Small intestine (tissue), 7 donors: ENCODE measurements at regions not wholly inside any gene's neighbourhood (a gene's known extent, or its start where the extent isn't known, plus 50 kb on each side); places are given as distances from the start of the nearest gene placed in this dataset.
"Not testable (repeated sequence)": the region's sequence is repeated elsewhere in the genome, so short reads cannot be mapped to it uniquely, and the experiment has no call there.

ENCODE experiments used
- DNase-seq, 2 donors: peaks; one replicate each; pipeline versions ENCODE4 v3.0.0 to v3.0.0-alpha.2; 2013
- FAIRE-seq: peaks from 2 replicates; lab custom pipeline; 2012; peaks lifted over from hg19 to GRCh38; lab: Jason Lieb, UNC
- H3K27ac ChIP-seq, 3 donors: one replicate each; pipeline ENCODE4 v1.5.1; 2013; ENCODE audit warnings: low read length in 2 of 3, mild to moderate bottlenecking in 2 of 3, control low read depth in 1 of 3, inconsistent platforms in 1 of 3, low read depth in 1 of 3, moderate library complexity in 1 of 3
- H3K27me3 ChIP-seq, 3 donors: one replicate each; pipeline ENCODE4 v1.6.1; 2013; ENCODE audit warnings: low read length in 3 of 3, inconsistent platforms in 1 of 3; ENCODE audit not compliant: control insufficient read depth in 3 of 3, insufficient read depth in 3 of 3
- H3K36me3 ChIP-seq, 3 donors: one replicate each; pipeline ENCODE4 v1.6.1; 2013; ENCODE audit warnings: low read length in 3 of 3, inconsistent platforms in 1 of 3, low read depth in 1 of 3, mild to moderate bottlenecking in 1 of 3, moderate library complexity in 1 of 3; ENCODE audit not compliant: control insufficient read depth in 3 of 3, insufficient read depth in 2 of 3
- H3K4me1 ChIP-seq, 3 donors: one replicate each; pipeline ENCODE4 v1.6.1; 2013; ENCODE audit warnings: low read length in 2 of 3, inconsistent platforms in 1 of 3, low read depth in 1 of 3, mild to moderate bottlenecking in 1 of 3, moderate library complexity in 1 of 3; ENCODE audit not compliant: control insufficient read depth in 3 of 3, insufficient read depth in 2 of 3
- H3K4me3 ChIP-seq, 3 donors: one replicate each; pipeline ENCODE4 v1.5.1; 2013; ENCODE audit warnings: low read length in 3 of 3, control low read depth in 1 of 3, inconsistent platforms in 1 of 3, low read depth in 1 of 3, mild to moderate bottlenecking in 1 of 3, moderate library complexity in 1 of 3
- H3K9me3 ChIP-seq, 2 donors: one replicate each; pipeline ENCODE4 v1.6.1; 2013; ENCODE audit warnings: low read depth in 1 of 2, low read length in 1 of 2; ENCODE audit not compliant: control insufficient read depth in 2 of 2, insufficient read depth in 1 of 2
- WGBS, 3 donors: extraction: QIAGEN DNeasy Blood & Tissue Kit; methylation state at CpG; one replicate each; pipeline ENCODE4 v1.1.7; 2013; 5-methylcytosine and 5-hydroxymethylcytosine counted together
- donor health status: healthy with polysubstance abuse.
- donor health status: control.
- donor health status: control.
- donor health status: Bipolar disorder and iron deficiency.
- donor health status: healthy.

DNA sequence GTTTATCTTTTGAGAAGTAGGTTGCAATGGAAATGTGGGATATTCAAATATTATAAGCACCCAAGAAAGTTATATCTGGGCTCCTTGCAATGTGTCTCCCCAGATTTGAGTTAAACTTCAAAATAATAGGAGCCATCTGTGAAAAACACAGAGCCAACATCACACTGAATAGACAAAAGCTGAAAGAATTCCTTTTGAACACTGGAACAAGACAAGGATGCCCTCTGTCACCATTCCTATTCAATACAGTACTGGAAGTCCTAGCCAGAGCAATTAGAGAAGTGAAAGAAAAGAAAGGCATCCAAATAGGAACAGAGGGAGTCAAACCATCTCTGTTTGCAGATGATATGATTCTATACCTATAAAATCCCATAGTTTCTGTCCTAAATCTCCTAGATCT lies 114.3 kb upstream of the IL1RAPL1 start:
- Histone ChIP-seq H3K9me3 (no peaks in the 10 kb centered on the region), H3K36me3 (no peaks in the 10 kb centered on the region), H3K27me3 (no peaks in the 10 kb centered on the region), H3K4me3 (no peak overlapping the region), H3K4me1 (no peaks in the 10 kb centered on the region), H3K27ac (no peak overlapping the region)
- DNase-seq (no peak), FAIRE-seq (no peak)

DNA sequence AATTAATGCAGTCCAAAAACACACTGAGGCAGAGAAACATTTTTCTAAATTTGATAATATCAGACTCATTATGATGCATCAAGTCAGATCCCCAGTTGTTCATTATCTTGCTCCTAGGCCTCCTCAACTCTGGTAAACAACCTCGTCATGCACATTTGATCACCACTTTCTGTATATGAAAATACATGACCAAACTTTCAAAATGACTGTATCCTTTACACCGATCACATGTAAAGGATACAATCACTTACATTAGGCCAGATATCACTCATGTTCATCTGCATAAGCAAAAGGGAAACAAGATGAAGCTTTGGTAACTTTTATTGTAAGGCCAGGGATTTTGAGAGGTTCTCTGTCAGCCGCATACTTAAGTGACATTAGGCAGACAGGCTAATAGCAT lies 99.4 kb upstream of the IL1RAPL1 start:
- H3K4me3 ChIP-seq = no peak overlapping the region
- DNase-seq (no peak), FAIRE-seq (no peak)
- H3K4me1 ChIP-seq = no peaks in the 10 kb centered on the region
- WGBS, 3 donors = 79 to 85% (median 81%) methylated on average over 3 of the region's 3 CpGs
- no peaks in the 10 kb centered on the region for H3K9me3 ChIP-seq
- no peaks in the 10 kb centered on the region for H3K27me3 ChIP-seq
- H3K27ac ChIP-seq = no peak overlapping the region
- no peaks in the 10 kb centered on the region for H3K36me3 ChIP-seq

DNA sequence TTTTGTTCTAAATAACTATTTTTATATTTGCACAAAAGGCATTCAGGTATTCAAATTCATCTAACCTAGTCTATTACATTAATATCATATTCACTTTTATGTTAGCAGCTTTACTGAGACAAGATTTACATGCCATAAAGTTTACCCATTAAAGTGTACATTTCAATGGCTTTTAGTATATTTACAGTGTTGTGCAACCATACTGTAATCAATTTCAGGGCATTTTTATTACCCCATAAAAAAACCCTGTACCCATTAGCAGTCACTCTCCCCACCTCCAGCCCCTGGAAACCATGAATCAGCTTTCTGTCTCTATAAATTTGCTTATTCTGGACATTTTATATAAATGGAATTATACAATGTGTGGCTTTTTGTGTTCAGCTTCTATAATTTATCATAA lies 95.9 kb upstream of the IL1RAPL1 start:
- Histone ChIP-seq H3K4me3 (no peak overlapping the region), H3K36me3 (no peaks in the 10 kb centered on the region), H3K27ac (no peak overlapping the region), H3K4me1 (no peaks in the 10 kb centered on the region), H3K9me3 (no peaks in the 10 kb centered on the region), H3K27me3 (no peaks in the 10 kb centered on the region)
- FAIRE-seq = no peak
- DNase-seq = peak in 1 of 2 donors; percentile 24

DNA sequence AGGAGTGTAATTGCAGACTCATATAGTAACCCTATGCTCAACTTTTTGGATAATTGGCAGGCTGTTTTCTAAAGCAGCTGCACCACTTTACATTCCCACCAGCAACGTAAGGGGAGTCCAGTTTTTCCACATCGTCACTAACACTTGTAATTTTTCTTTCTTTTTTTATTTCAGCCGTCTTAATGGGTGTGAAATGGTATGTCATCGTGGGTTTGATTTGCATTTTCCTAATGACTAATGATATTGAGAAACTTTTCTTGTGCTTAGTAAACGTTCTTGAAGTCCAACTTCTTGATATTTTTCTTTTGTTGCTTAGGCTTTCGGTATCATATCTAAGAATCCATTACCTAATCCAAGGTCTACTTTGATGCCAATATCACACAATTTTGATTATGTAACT lies 95.3 kb upstream of the IL1RAPL1 start:
- FAIRE-seq = no peak

DNA sequence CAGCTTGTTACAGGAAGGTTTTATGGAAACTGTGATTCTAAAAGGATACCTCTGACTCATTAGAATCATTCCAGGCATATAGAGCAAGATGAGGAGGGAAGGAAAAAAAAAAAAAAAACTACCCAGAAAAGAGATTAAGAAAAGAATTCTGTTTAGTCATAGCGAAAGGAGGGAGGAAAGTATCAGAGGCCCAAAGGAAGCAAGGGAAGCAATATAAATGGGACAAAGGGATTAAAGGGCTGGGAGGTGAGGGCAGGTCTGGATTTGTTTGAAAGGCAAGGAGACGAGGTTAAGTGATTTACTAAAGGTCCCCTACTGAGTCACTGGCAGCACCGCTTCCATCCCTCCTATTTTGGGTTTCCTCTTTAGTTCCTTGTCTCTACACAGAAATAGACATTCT lies 88.6 kb upstream of the IL1RAPL1 start:
- no peaks in the 10 kb centered on the region for H3K9me3 ChIP-seq
- no peaks in the 10 kb centered on the region for H3K36me3 ChIP-seq
- FAIRE-seq (no peak), DNase-seq (no peak)
- WGBS, 3 donors = 38 to 61% (median 49%) methylated on average over 3 of the region's 3 CpGs
- no peak overlapping the region for H3K27ac ChIP-seq
- no peaks in the 10 kb centered on the region for H3K27me3 ChIP-seq
- H3K4me3 ChIP-seq = no peak overlapping the region
- H3K4me1 ChIP-seq = no peaks in the 10 kb centered on the region

More for the DNA sequence above, 95.3 kb upstream of the IL1RAPL1 start:
- no peaks in the 10 kb centered on the region for H3K4me1 ChIP-seq
- no peak overlapping the region for H3K4me3 ChIP-seq
- 45 to 53% (median 52%) methylated on average over 6 of the region's 6 CpGs for WGBS, 3 donors
- no peak overlapping the region for H3K27ac ChIP-seq
- no peak for DNase-seq
- no peaks in the 10 kb centered on the region for H3K9me3 ChIP-seq
- H3K27me3 ChIP-seq = no peaks in the 10 kb centered on the region
- H3K36me3 ChIP-seq = no peaks in the 10 kb centered on the region

DNA sequence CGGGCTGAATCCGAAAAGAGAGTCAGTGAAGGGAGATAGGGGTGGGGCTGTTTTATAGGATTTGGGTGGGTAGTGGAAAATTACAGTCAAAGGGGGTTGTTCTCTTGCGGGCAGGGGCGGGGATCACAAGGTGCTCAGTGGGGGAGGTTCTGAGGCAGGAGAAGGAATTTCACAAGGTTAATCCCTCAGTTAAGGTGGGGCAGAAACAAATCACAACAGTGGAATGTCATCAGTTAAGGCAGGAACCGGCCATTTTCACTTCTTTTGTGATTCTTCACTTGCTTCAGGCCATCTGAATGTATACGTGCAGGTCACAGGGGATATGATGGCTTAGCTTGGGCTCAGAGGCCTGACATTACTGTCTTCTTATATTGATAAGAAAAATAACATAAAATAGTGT lies 84.6 kb upstream of the IL1RAPL1 start:
- H3K4me1 ChIP-seq, H3K9me3 ChIP-seq, DNase-seq, H3K27me3 ChIP-seq, FAIRE-seq, H3K36me3 ChIP-seq, H3K27ac ChIP-seq, H3K4me3 ChIP-seq: not testable (repeated sequence)
- WGBS, 3 donors = 50 to 85% (median 77%) methylated on average over 6 of the region's 6 CpGs

DNA sequence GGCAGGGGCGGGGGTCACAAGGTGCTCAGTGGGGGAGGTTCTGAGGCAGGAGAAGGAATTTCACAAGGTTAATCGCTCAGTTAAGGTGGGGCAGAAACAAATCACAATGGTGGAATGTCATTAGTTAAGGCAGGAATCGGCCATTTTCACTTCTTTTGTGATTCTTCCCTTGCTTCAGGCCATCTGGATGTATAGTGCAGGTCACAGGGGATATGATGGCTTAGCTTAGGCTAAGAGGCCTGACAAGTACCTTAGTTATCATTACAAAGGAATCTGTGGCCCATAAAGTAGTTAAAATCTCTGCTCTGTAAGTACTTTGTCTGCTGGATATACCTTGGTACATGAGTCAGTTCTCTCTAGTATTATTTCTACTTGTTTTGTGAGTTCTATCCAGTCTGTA lies 79.6 kb upstream of the IL1RAPL1 start:
- FAIRE-seq = not testable (repeated sequence)

DNA sequence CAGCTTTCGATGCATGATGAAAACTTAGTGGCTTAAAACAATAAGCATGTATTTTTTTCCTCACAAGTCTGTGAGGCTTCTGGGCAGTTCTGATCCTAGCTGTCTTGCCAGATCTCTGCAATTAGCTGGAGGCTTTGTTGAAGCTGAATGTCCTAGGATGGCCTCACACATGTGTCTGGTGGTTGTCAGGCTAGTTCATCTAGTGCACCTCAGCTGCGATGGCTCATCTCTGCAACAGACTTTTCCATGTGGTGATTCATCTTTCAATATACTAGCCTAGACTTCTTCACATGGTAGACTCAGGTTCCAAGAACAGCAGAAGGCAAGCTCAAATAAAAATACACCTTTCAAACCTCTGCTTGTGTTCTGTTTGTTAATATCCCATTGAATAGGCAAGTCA lies 66.5 kb upstream of the IL1RAPL1 start:
- H3K36me3 ChIP-seq = no peaks in the 10 kb centered on the region
- no peak for DNase-seq
- peaks cover 0 to 2% (median 0%) of the 10 kb centered on the region in 3 donors for H3K4me1 ChIP-seq
- no peaks in the 10 kb centered on the region for H3K9me3 ChIP-seq
- no peaks in the 10 kb centered on the region for H3K27me3 ChIP-seq
- H3K27ac ChIP-seq = no peak overlapping the region
- no peak for FAIRE-seq
- H3K4me3 ChIP-seq = no peak overlapping the region
- 90 to 97% (median 96%) methylated on average over 2 of the region's 2 CpGs for WGBS, 3 donors

More for the DNA sequence above, 79.6 kb upstream of the IL1RAPL1 start:
- not testable (repeated sequence) for H3K4me3 ChIP-seq, H3K9me3 ChIP-seq, H3K36me3 ChIP-seq, DNase-seq, H3K4me1 ChIP-seq, H3K27me3 ChIP-seq, H3K27ac ChIP-seq
- 55 to 80% (median 71%) methylated on average over 3 of the region's 3 CpGs for WGBS, 3 donors

DNA sequence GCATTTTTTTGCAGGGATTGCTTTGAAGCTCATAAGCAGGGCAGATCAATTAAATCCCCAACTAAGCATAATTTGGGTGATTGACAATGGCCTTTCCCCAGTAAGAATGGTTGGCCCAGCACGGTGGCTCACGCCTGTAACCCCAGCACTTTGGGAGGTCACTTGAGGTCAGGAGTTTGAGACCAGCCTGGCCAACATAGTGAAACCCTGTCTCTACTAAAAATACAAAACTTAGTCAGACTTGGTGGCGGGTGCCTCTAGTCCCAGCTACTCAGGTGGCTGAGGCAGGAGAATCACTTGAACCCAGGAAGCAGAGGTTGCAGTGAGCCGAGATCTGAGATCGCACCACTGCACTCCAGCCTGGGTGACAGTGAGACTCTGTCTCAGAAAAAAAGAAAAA lies 58.9 kb upstream of the IL1RAPL1 start:
- H3K27ac ChIP-seq, H3K4me1 ChIP-seq, H3K36me3 ChIP-seq, H3K27me3 ChIP-seq, H3K9me3 ChIP-seq, FAIRE-seq, H3K4me3 ChIP-seq, DNase-seq: not testable (repeated sequence)
- 83 to 92% (median 92%) methylated on average over 5 of the region's 5 CpGs for WGBS, 3 donors
